ENCODE measurements at regions not wholly inside any gene's neighbourhood (a gene's known extent, or its start where the extent isn't known, plus 50 kb on each side); places are given as distances from the start of the nearest gene placed in this dataset.

DNA sequence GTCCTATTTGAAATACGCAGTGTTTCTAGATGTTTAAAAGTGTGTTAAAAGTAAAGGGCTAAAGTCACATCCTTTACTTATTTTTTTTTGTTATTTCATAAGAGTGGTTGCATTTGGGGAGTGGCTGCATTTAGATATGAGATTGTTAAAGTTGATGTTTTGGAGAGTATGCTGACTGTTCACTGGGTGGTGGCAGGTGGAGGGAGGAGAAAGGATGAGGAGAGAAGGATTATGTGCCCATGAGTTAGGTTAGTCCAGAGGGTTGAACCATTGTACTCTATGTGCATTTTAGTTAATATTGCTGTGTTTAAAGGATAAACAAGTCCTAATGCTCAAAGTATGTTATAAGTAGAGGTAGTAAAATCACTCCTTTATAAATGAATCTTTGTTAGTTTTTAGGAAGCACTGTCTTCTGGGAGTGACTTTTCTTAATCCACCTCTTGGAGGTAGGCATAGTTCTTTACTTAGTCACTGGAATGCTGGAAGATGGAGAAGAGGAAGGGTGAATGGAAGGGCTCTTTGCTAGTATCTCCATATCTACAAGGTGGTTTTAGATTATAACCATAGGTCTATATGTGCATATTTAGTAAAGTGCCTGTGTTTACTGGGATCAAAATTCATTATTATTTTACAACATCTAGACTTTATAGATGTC, 332.3 kb downstream of the NPR3 start:
- Mint-ChIP-seq H3K4me1 (no peaks in the 10 kb centered on the region), H3K4me3 (no peak overlapping the region), H3K27ac (no peak overlapping the region), H3K27me3 (no peaks in the 10 kb centered on the region), H3K9me3 (peaks cover 4% of the 10 kb centered on the region), H3K36me3 (ENCODE audit: low read depth) (no peaks in the 10 kb centered on the region)
- no peak for ATAC-seq
- no peak for DNase-seq

DNA sequence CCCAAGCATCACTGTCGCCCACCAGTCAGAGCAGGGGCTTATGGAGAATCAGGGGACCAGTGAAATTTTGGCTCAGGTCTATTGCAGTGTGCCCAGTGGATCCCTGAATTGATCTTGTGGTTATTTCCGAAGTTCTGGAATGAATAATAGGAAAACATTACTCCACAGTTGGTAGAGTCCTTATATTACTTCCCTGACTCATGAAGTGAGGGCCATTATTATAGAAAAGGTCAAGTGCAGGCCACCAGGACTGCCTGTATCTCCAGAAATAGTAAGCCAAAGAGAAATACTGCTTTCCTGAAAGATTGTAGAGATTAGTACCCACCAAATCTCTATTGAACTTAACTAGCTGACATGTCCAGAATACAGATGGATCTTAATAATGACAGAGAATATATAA, 335.0 kb downstream of the NPR3 start:
- Mint-ChIP-seq H3K4me3 (no peak overlapping the region), H3K36me3 (ENCODE audit: low read depth) (no peaks in the 10 kb centered on the region), H3K9me3 (peaks cover 4% of the 10 kb centered on the region), H3K4me1 (no peaks in the 10 kb centered on the region), H3K27me3 (no peaks in the 10 kb centered on the region), H3K27ac (no peak overlapping the region)
- DNase-seq (no peak), ATAC-seq (no peak)

DNA sequence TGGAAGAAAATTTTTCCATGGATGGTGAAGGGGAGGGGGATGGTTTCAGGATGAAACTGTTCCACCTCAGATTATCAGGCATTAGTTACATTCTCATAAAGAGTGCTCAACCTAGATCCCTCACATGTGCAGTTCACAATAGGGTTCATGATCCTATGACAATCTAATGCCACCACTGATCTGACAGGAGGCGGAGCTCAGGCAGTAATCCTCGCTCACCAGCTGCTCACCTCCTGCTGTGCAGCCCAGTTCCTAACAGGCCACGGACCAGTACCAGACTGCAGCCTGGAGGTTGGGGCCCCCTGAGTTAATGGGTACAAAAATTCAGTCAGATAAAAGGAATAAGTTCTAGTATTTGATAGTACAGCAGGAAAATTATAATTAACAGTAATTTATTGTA, 337.2 kb downstream of the NPR3 start:
- H3K9me3 Mint-ChIP-seq, result peaks cover 10% of the 10 kb centered on the region
- no peak overlapping the region for H3K27ac Mint-ChIP-seq
- no peak for ATAC-seq
- DNase-seq, result no peak
- no peaks in the 10 kb centered on the region for H3K36me3 Mint-ChIP-seq (ENCODE audit: low read depth)
- H3K4me1 Mint-ChIP-seq, result no peaks in the 10 kb centered on the region
- no peak overlapping the region for H3K4me3 Mint-ChIP-seq
- no peaks in the 10 kb centered on the region for H3K27me3 Mint-ChIP-seq

DNA sequence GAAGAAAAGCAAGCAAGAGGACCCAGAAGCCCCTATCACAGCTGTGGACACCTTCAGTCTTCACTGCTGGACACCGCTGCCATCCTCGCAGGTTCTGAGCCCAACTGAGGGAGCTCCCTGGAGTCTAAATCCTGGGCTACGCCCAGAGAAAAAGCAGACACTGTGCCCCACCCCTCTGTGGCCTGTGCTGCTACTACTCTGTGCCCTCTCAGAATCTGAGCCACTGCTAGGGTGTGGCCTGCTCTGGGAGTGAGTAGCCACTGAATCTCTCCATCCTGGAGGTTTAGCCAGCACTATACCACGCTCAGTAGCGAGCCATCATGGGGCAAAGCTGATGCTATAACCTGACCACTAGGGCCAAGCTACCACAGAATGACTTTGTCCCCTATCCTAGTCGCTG, 338.2 kb downstream of the NPR3 start:
- H3K36me3 Mint-ChIP-seq (ENCODE audit: low read depth), result no peaks in the 10 kb centered on the region
- DNase-seq, result no peak
- no peak overlapping the region for H3K27ac Mint-ChIP-seq
- H3K9me3 Mint-ChIP-seq, result peaks cover 18% of the 10 kb centered on the region
- no peak overlapping the region for H3K4me3 Mint-ChIP-seq
- no peak for ATAC-seq
- H3K27me3 Mint-ChIP-seq, result no peaks in the 10 kb centered on the region
- H3K4me1 Mint-ChIP-seq, result no peaks in the 10 kb centered on the region

DNA sequence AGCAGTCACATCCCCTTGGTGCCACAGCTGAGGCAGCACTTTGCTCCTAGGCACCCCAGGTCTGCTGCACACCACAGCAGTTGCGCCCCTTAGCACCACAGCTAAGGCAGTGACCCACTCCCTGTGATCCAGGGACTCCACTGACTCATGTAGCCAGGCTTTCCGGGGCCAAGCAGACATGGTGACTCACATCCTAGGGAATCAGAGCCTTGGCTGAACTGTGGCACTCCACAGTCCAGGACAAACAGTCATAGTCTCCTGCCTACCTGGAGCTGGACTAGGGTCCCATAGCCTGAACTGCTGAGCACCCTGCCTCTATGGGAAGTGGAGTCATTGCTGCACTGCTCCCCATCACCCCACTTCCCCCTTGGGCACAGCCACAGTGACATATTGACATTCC, 338.7 kb downstream of the NPR3 start:
- Mint-ChIP-seq H3K4me1 (no peaks in the 10 kb centered on the region), H3K4me3 (no peak overlapping the region), H3K27me3 (no peaks in the 10 kb centered on the region), H3K27ac (no peak overlapping the region), H3K36me3 (ENCODE audit: low read depth) (no peaks in the 10 kb centered on the region), H3K9me3 (peaks cover 20% of the 10 kb centered on the region)
- no peak for DNase-seq
- ATAC-seq, result no peak

DNA sequence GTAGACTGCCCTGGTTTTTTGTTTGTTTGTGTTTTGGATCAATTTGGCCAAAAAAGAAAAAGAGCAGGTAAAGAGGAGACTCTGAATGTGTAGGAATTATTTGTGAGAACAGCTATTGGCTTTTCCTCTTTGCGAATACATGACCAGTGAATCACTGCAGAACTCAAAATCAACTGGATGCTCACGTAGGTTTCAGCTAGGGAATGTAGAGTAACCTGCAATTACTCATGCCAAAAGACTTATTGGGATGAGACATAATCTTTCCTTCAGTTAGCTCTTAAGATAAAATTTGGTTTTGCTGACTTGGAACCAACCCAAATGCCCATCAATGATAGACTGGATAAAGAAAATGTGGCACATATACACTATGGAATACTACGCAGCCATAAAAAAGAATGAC, 348.0 kb downstream of the NPR3 start:
- DNase-seq (no peak), ATAC-seq (no peak)
- Mint-ChIP-seq H3K4me1 (no peaks in the 10 kb centered on the region), H3K36me3 (ENCODE audit: low read depth) (no peaks in the 10 kb centered on the region), H3K27ac (no peak overlapping the region), H3K27me3 (no peaks in the 10 kb centered on the region), H3K9me3 (peaks cover 23% of the 10 kb centered on the region), H3K4me3 (no peak overlapping the region)

DNA sequence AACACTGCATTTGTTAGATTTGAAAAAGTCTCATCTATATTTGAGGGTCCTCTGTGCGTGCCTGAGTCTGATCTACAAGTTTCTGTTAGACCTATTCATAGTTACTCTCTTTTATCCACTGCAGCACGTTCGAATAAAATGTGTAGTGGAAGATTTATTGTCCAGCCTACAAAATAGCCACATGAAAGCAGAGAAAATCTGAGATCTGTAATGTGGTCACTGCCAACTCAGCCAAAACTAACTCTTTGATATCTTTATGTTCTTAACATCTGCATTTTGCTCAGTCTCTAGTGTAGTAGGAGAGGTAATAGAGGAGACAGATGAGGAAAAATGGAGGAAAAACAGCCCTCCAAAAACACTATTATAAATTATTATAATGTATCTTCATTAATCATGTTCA, 354.0 kb downstream of the NPR3 start:
- Mint-ChIP-seq H3K27ac (no peak overlapping the region), H3K9me3 (no peaks in the 10 kb centered on the region), H3K36me3 (ENCODE audit: low read depth) (no peaks in the 10 kb centered on the region), H3K4me1 (no peaks in the 10 kb centered on the region), H3K27me3 (no peaks in the 10 kb centered on the region), H3K4me3 (no peak overlapping the region)
- DNase-seq (no peak), ATAC-seq (no peak)

DNA sequence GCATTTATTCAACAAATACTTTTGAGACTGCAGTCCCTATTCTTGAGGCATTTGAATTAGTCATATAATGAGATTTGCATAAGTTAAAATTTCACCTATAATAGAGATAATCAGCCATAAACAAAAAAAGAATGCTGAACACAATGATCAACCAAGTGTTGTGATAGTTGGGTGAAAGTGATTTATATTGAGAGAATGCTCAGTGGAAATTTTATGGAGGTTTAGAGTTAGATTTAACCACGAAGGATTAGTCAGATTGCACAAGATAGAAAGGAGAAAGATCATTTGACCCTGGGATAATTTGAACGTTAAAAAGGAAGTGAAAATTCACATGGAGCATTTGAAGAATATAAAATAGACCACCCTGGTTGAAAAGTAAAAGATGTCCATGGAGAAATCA, 356.2 kb downstream of the NPR3 start:
- no peak overlapping the region for H3K4me3 Mint-ChIP-seq
- no peak for DNase-seq
- H3K36me3 Mint-ChIP-seq (ENCODE audit: low read depth), result no peaks in the 10 kb centered on the region
- no peaks in the 10 kb centered on the region for H3K4me1 Mint-ChIP-seq
- ATAC-seq, result no peak
- no peaks in the 10 kb centered on the region for H3K27me3 Mint-ChIP-seq
- no peak overlapping the region for H3K27ac Mint-ChIP-seq
- H3K9me3 Mint-ChIP-seq, result no peaks in the 10 kb centered on the region

DNA sequence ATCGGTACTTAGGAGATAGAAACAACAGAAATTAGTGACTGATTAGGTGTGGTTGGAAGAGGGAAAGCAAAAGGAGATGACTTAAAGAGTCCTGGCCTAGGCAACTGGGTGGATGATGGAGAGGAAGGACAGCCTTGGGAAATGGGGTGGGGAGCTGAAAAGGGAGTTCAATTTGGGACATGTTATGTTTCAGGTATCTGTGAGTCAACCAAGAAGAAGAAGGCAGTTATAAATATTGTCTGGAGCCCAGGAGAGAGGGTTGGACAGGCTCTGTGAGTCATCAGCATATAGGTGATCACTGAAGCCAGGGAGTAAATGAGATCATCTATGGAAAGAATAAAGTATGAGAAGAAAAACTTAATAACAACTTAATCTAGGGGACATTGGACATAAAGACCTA, 357.7 kb downstream of the NPR3 start:
- ATAC-seq, result no peak
- Mint-ChIP-seq H3K4me1 (no peaks in the 10 kb centered on the region), H3K4me3 (no peak overlapping the region), H3K36me3 (ENCODE audit: low read depth) (no peaks in the 10 kb centered on the region), H3K9me3 (no peaks in the 10 kb centered on the region), H3K27me3 (no peaks in the 10 kb centered on the region), H3K27ac (no peak overlapping the region)
- no peak for DNase-seq

DNA sequence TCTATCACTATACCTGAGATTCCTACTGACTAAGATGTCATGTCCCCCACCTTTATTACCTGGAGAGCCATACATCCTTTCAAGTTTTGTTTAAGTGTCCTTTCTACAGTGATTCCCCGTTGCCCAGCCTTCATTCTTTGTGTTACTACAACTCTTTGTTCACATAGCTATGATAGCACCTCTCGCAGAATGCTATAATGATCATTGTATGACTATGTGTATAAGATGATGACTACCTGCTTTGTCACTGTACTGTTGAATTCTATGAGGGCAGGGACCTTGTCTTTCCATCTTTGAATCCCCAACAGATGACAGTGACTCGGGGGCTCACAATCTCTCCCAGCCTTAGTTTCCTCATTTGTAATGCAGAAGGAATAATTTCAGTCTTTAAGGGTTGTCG, 361.2 kb downstream of the NPR3 start:
- no peaks in the 10 kb centered on the region for H3K9me3 Mint-ChIP-seq
- H3K27ac Mint-ChIP-seq, result no peak overlapping the region
- H3K36me3 Mint-ChIP-seq (ENCODE audit: low read depth), result no peaks in the 10 kb centered on the region
- DNase-seq (no peak), ATAC-seq (no peak)
- no peaks in the 10 kb centered on the region for H3K4me1 Mint-ChIP-seq
- H3K4me3 Mint-ChIP-seq, result no peak overlapping the region
- H3K27me3 Mint-ChIP-seq, result no peaks in the 10 kb centered on the region

DNA sequence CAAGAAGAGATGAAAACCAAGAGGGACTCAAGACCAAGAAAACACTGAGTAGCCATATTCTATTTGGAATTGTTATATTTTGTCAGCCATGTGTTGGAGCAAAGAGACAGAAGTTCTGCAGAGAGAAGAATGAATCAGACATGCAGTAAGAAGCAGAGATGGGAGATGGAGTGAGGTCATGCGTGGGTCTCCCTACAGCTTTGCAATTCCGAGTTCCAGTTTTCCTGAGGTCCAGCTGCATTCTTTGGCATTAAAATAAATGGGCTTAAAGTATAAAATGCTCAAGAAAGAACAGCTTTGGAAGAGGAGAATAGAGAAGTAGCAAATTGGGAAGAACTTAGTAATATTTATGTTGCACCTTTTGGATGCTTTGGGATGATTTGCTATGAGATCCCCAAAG, 361.6 kb downstream of the NPR3 start:
- Mint-ChIP-seq H3K4me3 (no peak overlapping the region), H3K27me3 (no peaks in the 10 kb centered on the region), H3K4me1 (no peaks in the 10 kb centered on the region), H3K27ac (no peak overlapping the region), H3K36me3 (ENCODE audit: low read depth) (no peaks in the 10 kb centered on the region), H3K9me3 (no peaks in the 10 kb centered on the region)
- DNase-seq (no peak), ATAC-seq (no peak)

DNA sequence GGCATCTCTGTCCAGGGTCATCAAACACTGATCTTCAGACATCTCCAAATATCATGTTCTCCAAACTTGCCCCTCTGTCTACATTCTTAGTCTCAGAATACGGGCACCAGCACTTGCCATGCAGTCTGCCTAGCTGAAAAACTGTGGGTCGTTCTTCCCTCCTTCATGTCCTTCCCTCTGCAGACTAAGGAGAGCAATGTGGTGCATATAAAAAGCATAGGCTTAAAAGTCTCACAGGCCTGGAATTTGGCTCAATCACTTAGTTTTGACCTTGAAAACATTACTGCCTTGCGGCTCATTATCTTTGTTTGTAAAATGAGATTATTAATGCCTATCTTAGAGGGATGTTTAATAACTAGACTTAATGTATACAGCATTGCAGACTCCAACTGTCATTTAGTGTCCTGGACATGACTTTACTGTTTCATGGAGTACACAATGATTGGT, 362.8 kb downstream of the NPR3 start:
- DNase-seq (no peak), ATAC-seq (no peak)
- no peak overlapping the region for H3K4me3 Mint-ChIP-seq
- no peak overlapping the region for H3K27ac Mint-ChIP-seq
- no peaks in the 10 kb centered on the region for H3K4me1 Mint-ChIP-seq
- H3K36me3 Mint-ChIP-seq (ENCODE audit: low read depth), result no peaks in the 10 kb centered on the region
- H3K27me3 Mint-ChIP-seq, result no peaks in the 10 kb centered on the region
- H3K9me3 Mint-ChIP-seq, result no peaks in the 10 kb centered on the region

DNA sequence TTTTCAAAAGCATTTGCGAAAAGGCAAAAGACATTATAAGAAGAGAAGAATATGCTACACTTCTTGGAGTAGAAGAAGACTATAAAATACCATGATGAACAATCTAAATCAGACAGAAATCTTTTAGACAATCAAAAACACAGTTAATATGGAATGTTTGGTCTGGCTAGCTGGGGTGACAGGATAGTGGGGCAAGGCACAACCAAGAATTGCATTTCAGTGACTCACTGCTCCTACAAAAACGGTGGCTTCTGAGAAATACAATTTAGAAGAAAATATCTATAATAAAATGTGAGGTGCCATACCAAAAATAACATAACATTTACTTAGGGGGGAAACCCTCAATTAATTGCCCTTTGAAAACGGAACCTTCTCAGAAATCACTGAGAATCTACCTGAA, 363.4 kb downstream of the NPR3 start:
- DNase-seq, result no peak
- no peaks in the 10 kb centered on the region for H3K9me3 Mint-ChIP-seq
- no peak overlapping the region for H3K4me3 Mint-ChIP-seq
- no peak for ATAC-seq
- H3K27me3 Mint-ChIP-seq, result no peaks in the 10 kb centered on the region
- H3K4me1 Mint-ChIP-seq, result no peaks in the 10 kb centered on the region
- no peak overlapping the region for H3K27ac Mint-ChIP-seq
- no peaks in the 10 kb centered on the region for H3K36me3 Mint-ChIP-seq (ENCODE audit: low read depth)

DNA sequence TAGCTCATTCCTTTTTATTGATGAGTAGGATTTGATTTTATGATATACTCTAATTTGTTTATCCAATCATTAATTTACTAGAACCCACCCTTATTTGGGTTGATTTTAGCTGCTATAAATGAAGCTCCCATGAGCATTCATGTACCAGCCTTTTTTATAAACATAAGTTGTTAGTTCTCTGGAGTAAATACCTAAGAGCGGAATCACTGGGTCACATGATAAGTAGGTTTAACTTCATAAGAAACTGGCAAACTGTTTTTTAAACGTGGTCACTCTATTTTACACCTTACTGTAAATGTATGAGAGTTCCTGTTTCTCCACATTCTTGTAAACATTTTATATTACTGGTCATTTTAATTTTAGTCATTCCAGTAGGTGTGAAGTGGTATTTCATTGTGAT, 364.6 kb downstream of the NPR3 start:
- no peaks in the 10 kb centered on the region for H3K27me3 Mint-ChIP-seq
- H3K4me1 Mint-ChIP-seq, result no peaks in the 10 kb centered on the region
- DNase-seq (no peak), ATAC-seq (no peak)
- H3K4me3 Mint-ChIP-seq, result no peak overlapping the region
- H3K36me3 Mint-ChIP-seq (ENCODE audit: low read depth), result no peaks in the 10 kb centered on the region
- H3K27ac Mint-ChIP-seq, result no peak overlapping the region
- H3K9me3 Mint-ChIP-seq, result no peaks in the 10 kb centered on the region

DNA sequence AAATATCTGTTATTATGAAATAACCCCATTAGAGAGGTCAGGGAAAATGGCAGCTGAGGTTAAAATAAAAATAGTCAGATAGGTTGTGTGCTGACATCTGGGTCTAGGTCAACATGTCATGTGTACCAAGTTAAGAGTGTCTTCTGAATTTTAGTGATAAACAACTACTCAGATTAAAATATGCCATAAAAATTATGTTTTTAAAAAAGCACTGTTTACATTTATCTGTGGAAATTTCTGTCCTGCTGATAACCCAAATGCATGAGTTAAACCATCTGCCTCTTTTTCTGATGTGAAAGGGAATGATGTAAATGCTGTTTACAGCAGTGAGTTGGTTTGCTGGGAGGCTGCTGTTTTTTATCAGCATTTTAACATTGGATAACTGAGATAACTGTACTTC, 361.2 kb upstream of the TARS1 start:
- Mint-ChIP-seq H3K4me1 (no peaks in the 10 kb centered on the region), H3K27me3 (no peaks in the 10 kb centered on the region), H3K36me3 (ENCODE audit: low read depth) (no peaks in the 10 kb centered on the region), H3K9me3 (no peaks in the 10 kb centered on the region), H3K4me3 (no peak overlapping the region), H3K27ac (no peak overlapping the region)
- no peak for DNase-seq
- ATAC-seq, result no peak

DNA sequence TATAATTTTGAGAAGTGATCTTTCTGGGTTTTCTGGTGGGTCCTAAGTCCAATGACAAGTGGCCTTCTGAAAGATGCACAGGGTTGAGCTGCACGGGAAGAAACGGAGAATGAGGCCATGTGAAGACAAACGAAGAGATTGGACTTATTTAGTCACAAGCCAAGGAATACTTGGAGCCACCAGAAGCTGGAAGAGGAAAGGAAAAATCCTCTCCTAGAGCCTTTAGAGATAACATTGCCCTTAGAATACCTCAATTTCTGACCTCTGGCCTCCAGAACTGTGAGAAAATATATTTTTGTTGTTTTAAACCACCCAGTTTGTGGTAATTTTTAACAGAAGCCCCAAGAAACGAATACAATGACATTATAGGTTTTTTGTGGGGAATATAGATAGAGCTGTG, 360.5 kb upstream of the TARS1 start:
- no peak for DNase-seq
- no peak overlapping the region for H3K4me3 Mint-ChIP-seq
- H3K36me3 Mint-ChIP-seq (ENCODE audit: low read depth), result no peaks in the 10 kb centered on the region
- H3K4me1 Mint-ChIP-seq, result no peaks in the 10 kb centered on the region
- H3K9me3 Mint-ChIP-seq, result no peaks in the 10 kb centered on the region
- no peak for ATAC-seq
- no peak overlapping the region for H3K27ac Mint-ChIP-seq
- no peaks in the 10 kb centered on the region for H3K27me3 Mint-ChIP-seq

Measured in activated naive CD8-positive, alpha-beta T cell treated with anti-CD3 and anti-CD28 coated beads, Interleukin-2, amount 50 U/mL, for 24 hours (primary cell).